HUDEP-2 (cell line): ENCODE measurements at regions not wholly inside any gene's neighbourhood (a gene's known extent, or its start where the extent isn't known, plus 50 kb on each side); places are given as distances from the start of the nearest gene placed in this dataset.

ENCODE experiments used
- DNase-seq, 76 experiments: peaks; one replicate each; lab custom pipeline; 2025; ENCODE audit not compliant: unreplicated experiment in 76 of 76; lab: John Stamatoyannopoulos, UW

- no peak for DNase-seq
Observed at GRCh38 chr1:65658122-65658521, 134.6 kb upstream of the PDE4B start.

- DNase-seq: no peak
Observed at GRCh38 chr1:65668368-65668767, 124.3 kb upstream of the PDE4B start.

GRCh38 chr1:65670518-65670917, 122.2 kb upstream of the PDE4B start:
- no peak for DNase-seq

GRCh38 chr1:65674522-65674921, 118.2 kb upstream of the PDE4B start:
- no peak for DNase-seq

GRCh38 chr1:65679773-65680172, 112.9 kb upstream of the PDE4B start:
- DNase-seq: no peak

GRCh38 chr1:65681096-65681495, 111.6 kb upstream of the PDE4B start:
- DNase-seq: no peak

GRCh38 chr1:65687428-65688214, 105.1 kb upstream of the PDE4B start:
- peak in 74 of 76 experiments; percentile 6 to 90 (median 77) for DNase-seq

GRCh38 chr1:65688215-65688566, 104.5 kb upstream of the PDE4B start:
- peak in 1 of 76 experiments; percentile 5 for DNase-seq

- DNase-seq: no peak
Observed at GRCh38 chr1:65688848-65689247, 103.8 kb upstream of the PDE4B start.

GRCh38 chr1:65691152-65691900, 101.4 kb upstream of the PDE4B start:
- no peak for DNase-seq

GRCh38 chr1:65691972-65692371, 100.7 kb upstream of the PDE4B start:
- DNase-seq: no peak

GRCh38 chr1:65694126-65694525, 98.6 kb upstream of the PDE4B start:
- no peak for DNase-seq

- DNase-seq: no peak
Observed at GRCh38 chr1:65694933-65695332, 97.8 kb upstream of the PDE4B start.

- DNase-seq: no peak
Observed at GRCh38 chr1:65698590-65698989, 94.1 kb upstream of the PDE4B start.

- no peak for DNase-seq
Observed at GRCh38 chr1:65703853-65704252, 88.8 kb upstream of the PDE4B start.

- no peak for DNase-seq
Observed at GRCh38 chr1:65704318-65704717, 88.4 kb upstream of the PDE4B start.

GRCh38 chr1:65717815-65718454, 74.8 kb upstream of the PDE4B start:
- DNase-seq: peak in 3 of 76 experiments; percentile 3 to 6 (median 4)

- DNase-seq: no peak
Observed at GRCh38 chr1:65719391-65719790, 73.3 kb upstream of the PDE4B start.

- no peak for DNase-seq
Observed at GRCh38 chr1:65722461-65722860, 70.2 kb upstream of the PDE4B start.

- DNase-seq: no peak
Observed at GRCh38 chr1:65724151-65724550, 68.5 kb upstream of the PDE4B start.

GRCh38 chr1:65725064-65725463, 67.6 kb upstream of the PDE4B start:
- DNase-seq: no peak

GRCh38 chr1:65728504-65728903, 64.2 kb upstream of the PDE4B start:
- DNase-seq: no peak
